Esophagus mucosa (tissue), 1 donor: ENCODE measurements at regions not wholly inside any gene's neighbourhood (a gene's known extent, or its start where the extent isn't known, plus 50 kb on each side); places are given as distances from the start of the nearest gene placed in this dataset.

Experiments used
- ATAC-seq: fragments of 200-7000 bp; cut with Tn5 transposase; one replicate; pipeline ENCODE4 v1.9.1; 2020
- donor health status: DM: yes; HTN: yes; CAD: no.

GRCh38 chr4:66681962-66682361, 863.3 kb downstream of the CENPC start:
- ATAC-seq, result no peak

- ATAC-seq, result no peak
These were observed 878.1 kb downstream of the CENPC start for GRCh38 chr4:66667249-66667648.

- ATAC-seq, result no peak
These were observed 882.7 kb downstream of the CENPC start for GRCh38 chr4:66662620-66663019.

- ATAC-seq, result no peak
These were observed 886.5 kb downstream of the CENPC start for GRCh38 chr4:66658809-66659208.

- ATAC-seq, result no peak
These were observed 889.8 kb downstream of the CENPC start for GRCh38 chr4:66655505-66655904.

- no peak for ATAC-seq
These were observed 891.4 kb downstream of the CENPC start for GRCh38 chr4:66653937-66654336.

GRCh38 chr4:66649236-66649635, 896.1 kb downstream of the CENPC start:
- no peak for ATAC-seq

- no peak for ATAC-seq
These were observed 897.4 kb downstream of the CENPC start for GRCh38 chr4:66647926-66648325.

GRCh38 chr4:66647476-66647875, 897.8 kb downstream of the CENPC start:
- no peak for ATAC-seq

GRCh38 chr4:66640233-66640990, 904.9 kb downstream of the CENPC start:
- ATAC-seq, result no peak

- no peak for ATAC-seq
These were observed 905.9 kb downstream of the CENPC start for GRCh38 chr4:66639361-66639760.

- ATAC-seq, result no peak
These were observed 909.0 kb downstream of the CENPC start for GRCh38 chr4:66636349-66636748.

- ATAC-seq, result no peak
These were observed 911.8 kb downstream of the CENPC start for GRCh38 chr4:66633477-66633876.

GRCh38 chr4:66629927-66630326, 915.4 kb downstream of the CENPC start:
- no peak for ATAC-seq

GRCh38 chr4:66628146-66628545, 917.2 kb downstream of the CENPC start:
- ATAC-seq, result no peak

- ATAC-seq, result no peak
These were observed 919.8 kb downstream of the CENPC start for GRCh38 chr4:66625480-66625879.

- no peak for ATAC-seq
These were observed 931.7 kb downstream of the CENPC start for GRCh38 chr4:66613591-66613990.

GRCh38 chr4:66609014-66609413, 936.3 kb downstream of the CENPC start:
- no peak for ATAC-seq

- no peak for ATAC-seq
These were observed 936.6 kb upstream of the EPHA5 start for GRCh38 chr4:66606908-66607307.

- ATAC-seq, result no peak
These were observed 935.9 kb upstream of the EPHA5 start for GRCh38 chr4:66606215-66606614.

GRCh38 chr4:66604192-66604591, 933.9 kb upstream of the EPHA5 start:
- ATAC-seq, result no peak

- no peak for ATAC-seq
These were observed 932.3 kb upstream of the EPHA5 start for GRCh38 chr4:66602622-66603021.

- no peak for ATAC-seq
These were observed 921.7 kb upstream of the EPHA5 start for GRCh38 chr4:66591968-66592367.

GRCh38 chr4:66590488-66591215, 920.4 kb upstream of the EPHA5 start:
- no peak for ATAC-seq
